DND-41 (cell line): ENCODE measurements at regions not wholly inside any gene's neighbourhood (a gene's known extent, or its start where the extent isn't known, plus 50 kb on each side); places are given as distances from the start of the nearest gene placed in this dataset.

Source experiments
- ATAC-seq: fragments of 200-7000 bp; cut with Tn5 transposase; 3 replicates; pipeline ENCODE4 v1.9.1; 2021; ENCODE audit warnings: low read depth; ENCODE audit not compliant: insufficient read depth
- DNase-seq: peaks from one replicate; pipeline ENCODE4 v3.0.0-alpha.2; 2020
- H2AFZ ChIP-seq: 2 replicates; pipeline ENCODE4 v1.6.0; 2012; ENCODE audit warnings: low read depth, low read length
- H3K27ac ChIP-seq: 2 replicates; pipeline ENCODE4 v1.5.1; 2012; ENCODE audit warnings: low read length, inconsistent platforms
- H3K27me3 ChIP-seq: fragments of 200-600 bp; sonication (generic); 2 replicates; pipeline ENCODE4 v1.6.0; 2012; ENCODE audit warnings: low read length, mild to moderate bottlenecking, inconsistent platforms; ENCODE audit not compliant: insufficient read depth, poor library complexity
- H3K36me3 ChIP-seq: 2 replicates; pipeline ENCODE4 v1.5.1; 2012; ENCODE audit warnings: low read length, inconsistent platforms; ENCODE audit not compliant: insufficient read depth
- H3K4me1 ChIP-seq: 2 replicates; pipeline ENCODE4 v1.5.1; 2012; ENCODE audit warnings: mild to moderate bottlenecking, low read length; ENCODE audit not compliant: insufficient read depth
- H3K4me2 ChIP-seq: 2 replicates; pipeline ENCODE4 v1.6.0; 2012; ENCODE audit warnings: mild to moderate bottlenecking, moderate library complexity, low read length, inconsistent platforms; ENCODE audit not compliant: insufficient read depth
- H3K4me3 ChIP-seq, 2 experiments: fragments of 200-600 bp in 1 of 2; shearing (Covaris generic) in 1 of 2; 2 replicates each; pipeline ENCODE4 v1.5.1; 2012 to 2016; ENCODE audit warnings: inconsistent platforms in 2 of 2, low read length in 2 of 2, mild to moderate bottlenecking in 2 of 2, low read depth in 1 of 2, moderate library complexity in 1 of 2
- H3K79me2 ChIP-seq: 2 replicates; pipeline ENCODE4 v1.6.0; 2012; ENCODE audit warnings: low read length, inconsistent platforms; ENCODE audit not compliant: insufficient read depth
- H3K9ac ChIP-seq: 2 replicates; pipeline ENCODE4 v1.6.0; 2012; ENCODE audit warnings: low read depth, mild to moderate bottlenecking, inconsistent platforms, low read length, moderate library complexity
- H3K9me3 ChIP-seq: 2 replicates; pipeline ENCODE4 v1.5.1; 2012; ENCODE audit warnings: low read length, moderate library complexity, mild to moderate bottlenecking, inconsistent platforms; ENCODE audit not compliant: insufficient read depth, severe bottlenecking
- H4K20me1 ChIP-seq: 2 replicates; pipeline ENCODE4 v1.6.0; 2012; ENCODE audit warnings: low read length; ENCODE audit not compliant: insufficient read depth
- CTCF ChIP-seq: IDR thresholded peaks from 2 replicates; pipeline ENCODE4 v1.5.1; 2012; ENCODE audit warnings: borderline replicate concordance, low read length, moderate library complexity, mild to moderate bottlenecking; ENCODE audit not compliant: poor library complexity, severe bottlenecking; ENCODE audit errors: extremely low read depth
- EZH2 ChIP-seq: IDR thresholded peaks from 3 replicates; pipeline ENCODE4 v1.6.1; 2012; ENCODE audit warnings: borderline replicate concordance, low read depth, mild to moderate bottlenecking, moderate library complexity, low read length, inconsistent platforms; ENCODE audit not compliant: severe bottlenecking

GRCh38 chr4:125104616-125105015 lies 210.1 kb upstream of the FAT4 start:
- H3K9me3 ChIP-seq, result no peaks in the 10 kb centered on the region
- H3K27me3 ChIP-seq, result no peaks in the 10 kb centered on the region
- no peak overlapping the region for H3K4me3 ChIP-seq
- no peaks in the 10 kb centered on the region for H3K79me2 ChIP-seq
- TF ChIP-seq EZH2, result no peak
- no peak for TF ChIP-seq CTCF
- H3K4me1 ChIP-seq, result no peaks in the 10 kb centered on the region
- H3K4me2 ChIP-seq, result no peak overlapping the region
- no peak overlapping the region for H2AFZ ChIP-seq
- H3K27ac ChIP-seq, result no peak overlapping the region
- no peak for DNase-seq
- H4K20me1 ChIP-seq, result no peaks in the 10 kb centered on the region
- H3K9ac ChIP-seq, result no peak overlapping the region
- ATAC-seq, result no peak
- H3K36me3 ChIP-seq, result no peaks in the 10 kb centered on the region

- Histone ChIP-seq H3K79me2 (no peaks in the 10 kb centered on the region), H3K9ac (no peak overlapping the region), H3K4me1 (no peaks in the 10 kb centered on the region), H4K20me1 (no peaks in the 10 kb centered on the region), H3K27me3 (no peaks in the 10 kb centered on the region), H3K27ac (no peak overlapping the region), H3K9me3 (no peaks in the 10 kb centered on the region), H3K4me3 (no peak overlapping the region), H3K36me3 (no peaks in the 10 kb centered on the region), H3K4me2 (no peak overlapping the region), H2AFZ (no peak overlapping the region)
- DNase-seq, result no peak
- no peak for ATAC-seq
- no peak for TF ChIP-seq EZH2
- TF ChIP-seq CTCF, result no peak
These were observed 213.0 kb upstream of the FAT4 start for GRCh38 chr4:125101719-125102118.

- H3K4me3 ChIP-seq, result no peak overlapping the region
- no peak overlapping the region for H3K4me2 ChIP-seq
- H3K9me3 ChIP-seq, result no peaks in the 10 kb centered on the region
- H2AFZ ChIP-seq, result no peak overlapping the region
- no peaks in the 10 kb centered on the region for H4K20me1 ChIP-seq
- no peak for ATAC-seq
- H3K4me1 ChIP-seq, result no peaks in the 10 kb centered on the region
- TF ChIP-seq CTCF, result no peak
- no peak for TF ChIP-seq EZH2
- H3K36me3 ChIP-seq, result no peaks in the 10 kb centered on the region
- H3K27me3 ChIP-seq, result no peaks in the 10 kb centered on the region
- H3K27ac ChIP-seq, result no peak overlapping the region
- no peak for DNase-seq
- H3K9ac ChIP-seq, result no peak overlapping the region
- no peaks in the 10 kb centered on the region for H3K79me2 ChIP-seq
These were observed 217.0 kb upstream of the FAT4 start for GRCh38 chr4:125097729-125098128.

GRCh38 chr4:125096662-125097061 lies 218.1 kb upstream of the FAT4 start:
- Histone ChIP-seq H3K27me3 (no peaks in the 10 kb centered on the region), H3K9ac (no peak overlapping the region), H4K20me1 (no peaks in the 10 kb centered on the region), H2AFZ (no peak overlapping the region), H3K4me2 (no peak overlapping the region), H3K4me3 (no peak overlapping the region), H3K79me2 (no peaks in the 10 kb centered on the region), H3K4me1 (no peaks in the 10 kb centered on the region), H3K9me3 (no peaks in the 10 kb centered on the region), H3K36me3 (no peaks in the 10 kb centered on the region), H3K27ac (no peak overlapping the region)
- TF ChIP-seq CTCF, result no peak
- no peak for DNase-seq
- no peak for ATAC-seq
